ENCODE measurements at regions not wholly inside any gene's neighbourhood (a gene's known extent, or its start where the extent isn't known, plus 50 kb on each side); places are given as distances from the start of the nearest gene placed in this dataset.
"Not testable (repeated sequence)": the region's sequence is repeated elsewhere in the genome, so short reads cannot be mapped to it uniquely, and the experiment has no call there.

DNA sequence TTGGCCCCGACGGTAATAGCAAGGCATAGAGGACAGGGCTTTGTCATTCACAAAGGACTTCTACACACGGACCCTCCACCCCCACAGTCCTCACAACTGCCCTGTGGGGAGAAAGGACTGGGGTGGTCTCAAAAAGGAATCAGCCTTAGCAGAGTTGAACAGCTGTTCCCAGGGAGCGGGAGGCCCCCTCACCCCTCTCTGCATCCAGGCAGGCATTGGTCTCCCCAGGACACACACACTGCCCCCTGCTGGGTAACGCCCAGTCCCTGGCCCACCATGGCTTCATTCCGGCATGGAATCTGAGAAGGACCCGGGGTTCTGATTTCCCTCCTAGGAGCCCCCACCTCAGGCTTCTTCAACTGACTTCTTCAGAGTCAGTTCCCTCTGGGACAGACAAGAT, 73.2 kb downstream of the SPATA31D1 start:
- TF ChIP-seq EZH2 (IDR thresholded peaks at IDR 0.05; ENCODE audit: borderline replicate concordance, low read depth, low read length, severe bottlenecking): not testable (repeated sequence)
- TF ChIP-seq, protein P1, sequence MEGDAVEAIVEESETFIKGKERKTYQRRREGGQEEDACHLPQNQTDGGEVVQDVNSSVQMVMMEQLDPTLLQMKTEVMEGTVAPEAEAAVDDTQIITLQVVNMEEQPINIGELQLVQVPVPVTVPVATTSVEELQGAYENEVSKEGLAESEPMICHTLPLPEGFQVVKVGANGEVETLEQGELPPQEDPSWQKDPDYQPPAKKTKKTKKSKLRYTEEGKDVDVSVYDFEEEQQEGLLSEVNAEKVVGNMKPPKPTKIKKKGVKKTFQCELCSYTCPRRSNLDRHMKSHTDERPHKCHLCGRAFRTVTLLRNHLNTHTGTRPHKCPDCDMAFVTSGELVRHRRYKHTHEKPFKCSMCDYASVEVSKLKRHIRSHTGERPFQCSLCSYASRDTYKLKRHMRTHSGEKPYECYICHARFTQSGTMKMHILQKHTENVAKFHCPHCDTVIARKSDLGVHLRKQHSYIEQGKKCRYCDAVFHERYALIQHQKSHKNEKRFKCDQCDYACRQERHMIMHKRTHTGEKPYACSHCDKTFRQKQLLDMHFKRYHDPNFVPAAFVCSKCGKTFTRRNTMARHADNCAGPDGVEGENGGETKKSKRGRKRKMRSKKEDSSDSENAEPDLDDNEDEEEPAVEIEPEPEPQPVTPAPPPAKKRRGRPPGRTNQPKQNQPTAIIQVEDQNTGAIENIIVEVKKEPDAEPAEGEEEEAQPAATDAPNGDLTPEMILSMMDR (IDR thresholded peaks at IDR 0.05; ENCODE audit: borderline replicate concordance, extremely low read depth, low read length, poor library complexity, severe bottlenecking): not testable (repeated sequence)
